AG04449 (cell line): ENCODE measurements at regions not wholly inside any gene's neighbourhood (a gene's known extent, or its start where the extent isn't known, plus 50 kb on each side); places are given as distances from the start of the nearest gene placed in this dataset.
A peak's percentile ranks its signal among the peaks of the same experiment; 100 is the strongest.

ENCODE experiments used
- CTCF ChIA-PET: fragments of 350-600 bp; formaldehyde crosslinking; extraction: SDS; loops from one replicate; lab custom pipeline; 2021; ENCODE audit warnings: antibody characterized with exemption; lab: Yijun Ruan, JAX
- POLR2A ChIA-PET: fragments of 400-600, 350-600 bp; formaldehyde crosslinking; extraction: SDS; loops from one replicate; lab custom pipeline; 2020; ENCODE audit warnings: antibody characterized with exemption, inconsistent platforms; lab: Yijun Ruan, JAX
- DNase-seq: peaks from one replicate; pipeline ENCODE4 v3.0.0-alpha.2; 2010; ENCODE audit warnings: low read depth, low spot score
- H3K4me3 ChIP-seq: 2 replicates; pipeline ENCODE4 v1.5.1; 2011; ENCODE audit warnings: low read depth, mild to moderate bottlenecking, control low read depth, low read length
- TF ChIP-seq, protein P1 (sequence below): IDR thresholded peaks from one replicate; pipeline ENCODE4 v1.5.1; 2011; ENCODE audit warnings: mild to moderate bottlenecking, moderate library complexity, low read length, control low read depth, inconsistent platforms; ENCODE audit not compliant: insufficient read depth; ENCODE audit errors: missing control alignments

GRCh38 chr18:28771849-28772248, 594.9 kb upstream of the CDH2 start:
- TF ChIP-seq, protein P1, sequence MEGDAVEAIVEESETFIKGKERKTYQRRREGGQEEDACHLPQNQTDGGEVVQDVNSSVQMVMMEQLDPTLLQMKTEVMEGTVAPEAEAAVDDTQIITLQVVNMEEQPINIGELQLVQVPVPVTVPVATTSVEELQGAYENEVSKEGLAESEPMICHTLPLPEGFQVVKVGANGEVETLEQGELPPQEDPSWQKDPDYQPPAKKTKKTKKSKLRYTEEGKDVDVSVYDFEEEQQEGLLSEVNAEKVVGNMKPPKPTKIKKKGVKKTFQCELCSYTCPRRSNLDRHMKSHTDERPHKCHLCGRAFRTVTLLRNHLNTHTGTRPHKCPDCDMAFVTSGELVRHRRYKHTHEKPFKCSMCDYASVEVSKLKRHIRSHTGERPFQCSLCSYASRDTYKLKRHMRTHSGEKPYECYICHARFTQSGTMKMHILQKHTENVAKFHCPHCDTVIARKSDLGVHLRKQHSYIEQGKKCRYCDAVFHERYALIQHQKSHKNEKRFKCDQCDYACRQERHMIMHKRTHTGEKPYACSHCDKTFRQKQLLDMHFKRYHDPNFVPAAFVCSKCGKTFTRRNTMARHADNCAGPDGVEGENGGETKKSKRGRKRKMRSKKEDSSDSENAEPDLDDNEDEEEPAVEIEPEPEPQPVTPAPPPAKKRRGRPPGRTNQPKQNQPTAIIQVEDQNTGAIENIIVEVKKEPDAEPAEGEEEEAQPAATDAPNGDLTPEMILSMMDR = no peak
- no peak for DNase-seq
- CTCF ChIA-PET = no interaction called here
- H3K4me3 ChIP-seq = no peak overlapping the region
- POLR2A ChIA-PET = no interaction called here

DNA sequence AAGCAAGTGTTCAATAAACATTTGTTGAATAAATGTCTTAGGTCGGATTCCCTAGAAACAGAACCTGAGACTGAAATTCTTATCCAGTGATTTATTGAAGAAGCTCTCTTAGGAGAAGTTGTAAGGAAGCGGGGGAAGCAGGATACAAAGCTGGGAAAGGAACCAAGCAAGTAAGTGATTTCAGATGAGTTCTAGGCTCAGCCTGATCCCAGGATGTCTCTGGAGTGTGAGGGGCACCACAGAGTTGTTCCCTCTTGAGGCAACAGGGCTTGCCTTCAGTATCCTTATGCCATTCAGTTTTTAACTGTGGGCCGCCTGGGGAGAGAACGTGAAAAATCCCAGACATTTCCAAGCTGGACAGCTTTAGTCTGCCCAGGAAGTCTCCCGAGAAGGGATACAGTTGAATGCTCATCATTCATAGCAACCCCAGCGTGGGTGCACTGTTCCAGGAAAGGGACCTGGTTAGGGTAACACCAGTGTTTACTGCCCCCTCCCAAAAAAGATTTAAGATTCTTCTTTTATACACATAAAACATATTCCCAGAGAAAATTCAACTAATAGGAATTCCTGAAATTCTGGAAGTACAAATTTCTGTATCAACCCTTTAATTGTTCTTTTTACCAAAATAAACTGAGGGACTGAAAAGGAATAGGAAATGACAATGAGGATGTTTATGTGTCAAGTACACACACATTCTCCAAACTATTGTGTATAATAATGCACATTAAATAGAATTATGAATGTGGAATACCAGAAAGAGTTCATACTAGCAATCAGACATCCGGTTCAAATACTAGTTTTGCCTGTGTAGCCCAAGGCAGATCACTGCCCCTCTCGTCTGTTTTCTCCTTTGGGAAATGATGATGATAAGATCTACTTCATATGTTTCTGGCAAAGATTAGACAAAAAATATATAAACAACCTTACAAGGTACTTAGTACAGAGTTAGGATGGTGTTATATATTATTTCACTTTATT, 592.1 kb upstream of the CDH2 start:
- CTCF ChIA-PET = interaction anchor here (1.5 kb wide), 1 partner anchor 12 kb away, joined by 3 read pairs; no protein-coding TSS in a partner anchor
- no peak for DNase-seq
- TF ChIP-seq, protein P1 = no peak
- H3K4me3 ChIP-seq = no peak overlapping the region
- POLR2A ChIA-PET = no interaction called here

- POLR2A ChIA-PET = no interaction called here
- CTCF ChIA-PET = no interaction called here
- H3K4me3 ChIP-seq = no peak overlapping the region
- TF ChIP-seq, protein P1 = no peak
- DNase-seq = peak; percentile 37
Observed at GRCh38 chr18:28767727-28768211, 590.8 kb upstream of the CDH2 start.

DNA sequence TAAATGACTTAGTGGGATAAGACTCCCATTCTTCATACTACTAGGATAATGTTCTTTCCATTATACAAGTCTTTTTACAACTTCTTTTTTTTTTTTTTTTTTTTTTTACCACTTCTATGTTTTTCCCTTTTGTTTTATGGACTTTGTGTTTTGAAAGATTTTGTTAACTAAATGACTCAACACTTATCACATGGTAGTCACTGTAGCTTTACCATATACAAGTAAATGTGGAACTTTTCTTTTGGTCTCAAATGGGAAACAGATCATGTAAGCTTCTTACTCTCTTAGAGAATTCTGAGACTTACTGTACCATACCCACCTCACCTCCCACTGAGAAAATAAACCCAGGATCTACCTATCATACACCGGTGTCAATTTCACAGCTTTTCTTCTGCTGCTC, 590.3 kb upstream of the CDH2 start:
- CTCF ChIA-PET = no interaction called here

DNA sequence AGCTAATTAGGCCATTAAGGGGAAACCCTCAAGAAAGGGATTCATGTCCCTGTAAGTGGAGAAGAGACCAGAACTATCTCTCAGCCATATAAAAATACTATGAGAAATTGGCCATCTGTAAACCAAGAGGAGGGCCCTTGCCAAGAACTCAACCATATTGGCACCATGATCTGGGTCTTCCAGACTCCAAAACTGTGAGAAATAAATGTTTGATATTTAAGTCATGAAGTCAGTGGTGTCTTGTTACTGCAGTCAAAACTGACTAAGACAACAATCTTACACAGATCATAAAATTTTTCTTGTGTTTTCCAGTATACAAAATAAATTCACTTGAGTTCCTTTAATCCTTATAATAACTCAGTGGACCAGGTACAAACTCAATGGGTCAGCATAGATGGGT, 589.8 kb upstream of the CDH2 start:
- POLR2A ChIA-PET = no interaction called here
- no peak overlapping the region for H3K4me3 ChIP-seq
- CTCF ChIA-PET = no interaction called here
- DNase-seq = no peak
- TF ChIP-seq, protein P1 = no peak

More for the DNA sequence above, 590.3 kb upstream of the CDH2 start:
- TF ChIP-seq, protein P1 = no peak
- DNase-seq = no peak
- POLR2A ChIA-PET = no interaction called here
- H3K4me3 ChIP-seq = no peak overlapping the region

DNA sequence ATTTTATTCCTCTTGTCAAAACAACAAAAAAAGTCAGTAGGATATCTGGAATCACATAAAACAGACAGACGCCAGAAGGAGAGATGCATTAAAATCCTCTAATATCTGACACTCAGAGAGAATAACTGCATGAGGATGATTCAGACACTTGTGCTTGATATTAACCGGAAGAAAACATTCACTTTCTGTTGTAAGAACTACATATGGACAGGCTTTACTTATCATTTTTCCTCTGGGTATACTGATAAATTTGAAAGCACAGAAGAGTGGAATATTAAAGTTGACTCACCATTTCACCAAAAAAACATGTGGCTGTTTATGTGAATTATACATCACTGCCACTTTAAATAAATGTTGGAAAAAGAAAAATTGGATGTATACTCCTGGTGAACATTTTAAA, 589.1 kb upstream of the CDH2 start:
- TF ChIP-seq, protein P1 = no peak
- DNase-seq = no peak
- ChIA-PET CTCF (no interaction called here), POLR2A (no interaction called here)
- H3K4me3 ChIP-seq = no peak overlapping the region
